Common myeloid progenitor, CD34-positive (primary cell): ENCODE measurements at regions not wholly inside any gene's neighbourhood (a gene's known extent, or its start where the extent isn't known, plus 50 kb on each side); places are given as distances from the start of the nearest gene placed in this dataset.

ENCODE experiments used
- CTCF ChIA-PET: fragments of 350-600 bp; sonication (Branson Sonifier 250); formaldehyde crosslinking; loops from one replicate; lab custom pipeline; 2021; ENCODE audit warnings: antibody characterized with exemption; lab: Charles Lee
- POLR2A ChIA-PET: fragments of 350-600 bp; sonication (Branson Sonifier 250); formaldehyde crosslinking; loops from one replicate; lab custom pipeline; 2021; ENCODE audit warnings: antibody characterized with exemption; lab: Charles Lee
- DNase-seq, 3 donors: peaks; one replicate each; pipeline versions ENCODE4 v3.0.0 to v3.0.0-alpha.2; 2013
- H3K27ac ChIP-seq, 2 experiments: 1 replicate in 1 of 2; 2 replicates in 1 of 2; pipeline ENCODE4 v1.7.0; 2013; ENCODE audit warnings: inconsistent platforms in 2 of 2, low read length in 2 of 2, mild to moderate bottlenecking in 2 of 2, low read depth in 1 of 2, moderate library complexity in 1 of 2; ENCODE audit not compliant: severe bottlenecking in 2 of 2, insufficient read depth in 1 of 2, poor library complexity in 1 of 2
- H3K27me3 ChIP-seq, 5 experiments: replicated peaks in 2 of 5; 1 replicate in 3 of 5; 2 replicates in 2 of 5; pipeline versions ENCODE4 v1.6.1 to v1.7.0; 2013; ENCODE audit warnings: low read length in 4 of 5, mild to moderate bottlenecking in 2 of 5, moderate library complexity in 2 of 5, inconsistent platforms in 1 of 5; ENCODE audit not compliant: insufficient read depth in 5 of 5, control insufficient read depth in 4 of 5
- H3K36me3 ChIP-seq, 4 experiments: 1 replicate in 2 of 4; 2 replicates in 2 of 4; pipeline versions ENCODE4 v1.6.1 to v1.7.0; 2013; ENCODE audit warnings: low read length in 3 of 4, control low read depth in 1 of 4, mild to moderate bottlenecking in 1 of 4; ENCODE audit not compliant: control insufficient read depth in 4 of 4, insufficient read depth in 4 of 4
- H3K4me1 ChIP-seq, 4 experiments: 1 replicate in 3 of 4; 2 replicates in 1 of 4; pipeline versions ENCODE4 v1.6.1 to v1.7.1; 2013; ENCODE audit warnings: low read length in 3 of 4, mild to moderate bottlenecking in 3 of 4, control low read depth in 1 of 4, inconsistent platforms in 1 of 4, moderate library complexity in 1 of 4; ENCODE audit not compliant: control insufficient read depth in 4 of 4, insufficient read depth in 4 of 4; ENCODE audit errors: control extremely low read depth in 1 of 4
- H3K4me3 ChIP-seq, 7 experiments: 1 replicate in 4 of 7; 2 replicates in 3 of 7; pipeline versions ENCODE4 v1.5.1 to v1.7.0; 2013; ENCODE audit warnings: mild to moderate bottlenecking in 7 of 7, low read length in 6 of 7, moderate library complexity in 6 of 7, inconsistent platforms in 2 of 7, low read depth in 2 of 7, control low read depth in 1 of 7; ENCODE audit not compliant: insufficient read depth in 4 of 7, control insufficient read depth in 1 of 7; ENCODE audit errors: extremely low read depth in 1 of 7
- H3K9me3 ChIP-seq, 5 experiments: 1 replicate in 4 of 5; 2 replicates in 1 of 5; pipeline versions ENCODE4 v1.6.1 to v1.7.1; 2013; ENCODE audit warnings: low read length in 4 of 5, mild to moderate bottlenecking in 2 of 5, inconsistent platforms in 1 of 5, low read depth in 1 of 5, moderate library complexity in 1 of 5; ENCODE audit not compliant: control insufficient read depth in 4 of 5, insufficient read depth in 2 of 5; ENCODE audit errors: control extremely low read depth in 1 of 5
- WGBS: methylation state at CpG from one replicate; pipeline ENCODE4 v1.1.5; 2013; ENCODE audit not compliant: insufficient coverage; 5-methylcytosine and 5-hydroxymethylcytosine counted together

- Histone ChIP-seq H3K9me3 (no peaks in the 10 kb centered on the region), H3K27me3 (no peaks in the 10 kb centered on the region), H3K4me1 (no peaks in the 10 kb centered on the region), H3K4me3 (no peak overlapping the region), H3K36me3 (no peaks in the 10 kb centered on the region), H3K27ac (no peak overlapping the region)
- ChIA-PET CTCF (interaction anchor here (0.7 kb wide), 1 partner anchor 1598 kb away, joined by 4 read pairs; no protein-coding TSS in a partner anchor), POLR2A (no interaction called here)
- no peak for DNase-seq
- WGBS = 83% methylated on average over 1 of the region's 4 CpGs
These were observed 74.3 kb downstream of the SLC25A15 start for GRCh38 chr13:40863723-40864122.

DNA sequence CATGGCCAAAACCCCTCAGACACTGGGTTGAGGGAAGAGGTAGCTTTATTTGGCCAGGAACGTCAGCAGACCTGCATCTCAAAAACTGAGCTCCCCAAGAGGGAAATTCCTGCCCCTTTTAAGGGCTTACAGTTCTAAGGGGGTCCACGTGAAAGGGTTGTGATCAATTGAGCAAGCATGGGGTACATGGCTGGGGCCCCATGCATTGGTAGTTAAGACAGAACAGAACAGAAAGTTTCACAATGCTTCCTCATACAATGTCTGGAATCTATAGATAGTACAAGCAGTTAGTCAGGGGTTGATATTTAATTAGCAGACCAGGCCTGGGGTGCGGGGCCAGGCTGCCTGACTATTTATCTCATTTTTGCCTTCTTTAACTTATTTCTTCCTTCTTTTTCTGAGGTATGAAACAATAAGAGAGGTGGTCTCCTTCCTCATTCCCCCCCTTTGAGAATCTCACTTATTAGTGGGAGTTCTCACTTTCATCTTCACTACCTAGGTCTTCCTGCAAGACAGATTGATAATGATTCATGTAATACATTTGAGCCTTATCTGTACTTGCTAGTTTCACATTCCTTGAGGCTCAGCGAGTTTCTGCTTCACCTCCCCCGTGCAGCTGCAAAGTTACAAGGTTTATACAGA lies 84.8 kb downstream of the SLC25A15 start:
- ChIA-PET POLR2A (no interaction called here), CTCF (no interaction called here)
- peaks cover 10 to 81% (median 59%) of the 10 kb centered on the region in 5 experiments for H3K9me3 ChIP-seq
- DNase-seq = peak; percentile 21 to 61 (median 47)
- no peak overlapping the region for H3K27ac ChIP-seq
- no peaks in the 10 kb centered on the region for H3K27me3 ChIP-seq
- H3K4me3 ChIP-seq = peak overlapping the region in 1 of 7 experiments; percentile 19
- no peaks in the 10 kb centered on the region for H3K4me1 ChIP-seq
- H3K36me3 ChIP-seq = peaks cover 8 to 81% (median 15%) of the 10 kb centered on the region in 4 experiments
- WGBS = 100% methylated on average over 3 of the region's 5 CpGs

DNA sequence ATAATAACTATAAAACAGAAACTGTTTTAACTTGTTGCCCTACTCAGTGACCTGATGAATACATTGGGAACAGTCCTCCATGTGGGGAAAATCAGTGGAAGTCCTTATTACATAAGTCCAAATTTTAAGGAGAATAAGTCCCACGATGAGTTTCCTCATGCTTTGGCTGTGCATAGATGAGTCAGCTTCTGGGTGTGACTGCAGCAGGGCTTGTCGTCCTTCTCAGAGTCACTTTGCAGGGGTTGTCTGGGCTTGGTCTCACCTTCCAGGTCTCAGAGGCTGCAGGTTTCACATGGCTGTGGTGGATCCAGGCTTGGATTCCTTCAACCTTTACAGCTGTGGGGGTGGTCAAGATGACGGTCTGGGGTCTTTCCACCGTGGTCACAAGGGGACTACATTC lies 85.6 kb downstream of the SLC25A15 start:
- no peak overlapping the region for H3K4me3 ChIP-seq
- peaks cover 8 to 89% (median 18%) of the 10 kb centered on the region in 4 experiments for H3K36me3 ChIP-seq
- peaks cover 10 to 89% (median 67%) of the 10 kb centered on the region in 5 experiments for H3K9me3 ChIP-seq
- no peak for DNase-seq
- POLR2A ChIA-PET = no interaction called here
- CTCF ChIA-PET = no interaction called here
- H3K4me1 ChIP-seq = no peaks in the 10 kb centered on the region
- 94% methylated on average over 2 of the region's 4 CpGs for WGBS
- no peaks in the 10 kb centered on the region for H3K27me3 ChIP-seq
- no peak overlapping the region for H3K27ac ChIP-seq

GRCh38 chr13:40875583-40875982 lies 86.2 kb downstream of the SLC25A15 start:
- 100% methylated on average over 6 of the region's 6 CpGs for WGBS
- ChIA-PET CTCF (interaction anchor here (0.8 kb wide), 1 partner anchor 375 kb away, joined by 3 read pairs; no protein-coding TSS in a partner anchor), POLR2A (interaction anchor here (0.6 kb wide), 1 partner anchor 176 kb away, joined by 3 read pairs; no protein-coding TSS in a partner anchor)
- H3K4me3 ChIP-seq = no peak overlapping the region
- H3K27me3 ChIP-seq = no peaks in the 10 kb centered on the region
- H3K36me3 ChIP-seq = peaks cover 8 to 91% (median 20%) of the 10 kb centered on the region in 4 experiments
- H3K4me1 ChIP-seq = no peaks in the 10 kb centered on the region
- no peak overlapping the region for H3K27ac ChIP-seq
- DNase-seq = no peak
- H3K9me3 ChIP-seq = peaks cover 8 to 92% (median 69%) of the 10 kb centered on the region in 5 experiments

- CTCF ChIA-PET = interaction anchor here (0.8 kb wide), 1 partner anchor 374 kb away, joined by 3 read pairs; no protein-coding TSS in a partner anchor
- no peak overlapping the region for H3K27ac ChIP-seq
- POLR2A ChIA-PET = interaction anchor here (0.6 kb wide), 2 partner anchors 158 to 175 kb away, joined by 3 read pairs; no protein-coding TSS in a partner anchor
- no peaks in the 10 kb centered on the region for H3K4me1 ChIP-seq
- no peaks in the 10 kb centered on the region for H3K27me3 ChIP-seq
- peaks cover 5 to 96% (median 72%) of the 10 kb centered on the region in 5 experiments for H3K9me3 ChIP-seq
- H3K36me3 ChIP-seq = peaks cover 8 to 91% (median 22%) of the 10 kb centered on the region in 4 experiments
- DNase-seq = no peak
- 100% methylated on average over 8 of the region's 8 CpGs for WGBS
- no peak overlapping the region for H3K4me3 ChIP-seq
These were observed 86.8 kb downstream of the SLC25A15 start for GRCh38 chr13:40876020-40876738.

DNA sequence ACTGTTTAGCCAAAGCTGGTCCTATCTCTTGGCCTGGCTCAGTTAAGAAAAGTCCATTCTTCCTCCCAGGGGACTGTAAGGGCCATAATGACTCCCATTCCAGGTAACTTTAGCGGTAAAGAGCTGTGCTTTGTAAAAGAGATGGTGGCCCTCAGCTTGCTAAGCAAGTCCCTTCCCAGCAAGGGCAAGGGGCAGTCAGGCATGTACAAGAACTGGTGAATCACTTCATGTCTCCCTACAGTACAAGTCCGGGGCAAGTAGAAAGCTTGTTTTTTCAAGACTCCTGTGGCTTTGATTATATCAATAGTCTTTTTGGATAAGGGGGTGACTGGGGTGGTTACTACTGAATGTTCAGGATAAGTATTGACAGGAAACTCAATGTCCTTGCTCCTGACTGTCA lies 88.9 kb downstream of the SLC25A15 start:
- CTCF ChIA-PET = interaction anchor here (1.2 kb wide), 1 partner anchor 80 kb away, joined by 3 read pairs; no protein-coding TSS in a partner anchor
- no peaks in the 10 kb centered on the region for H3K4me1 ChIP-seq
- no peak overlapping the region for H3K4me3 ChIP-seq
- 100% methylated on average over 1 of the region's 2 CpGs for WGBS
- DNase-seq = no peak
- H3K36me3 ChIP-seq = peaks cover 8 to 76% (median 22%) of the 10 kb centered on the region in 4 experiments
- no peaks in the 10 kb centered on the region for H3K27me3 ChIP-seq
- POLR2A ChIA-PET = no interaction called here
- peaks cover 5 to 81% (median 68%) of the 10 kb centered on the region in 5 experiments for H3K9me3 ChIP-seq
- H3K27ac ChIP-seq = no peak overlapping the region
